ENCODE measurements at regions not wholly inside any gene's neighbourhood (a gene's known extent, or its start where the extent isn't known, plus 50 kb on each side); places are given as distances from the start of the nearest gene placed in this dataset.

- Histone ChIP-seq H3K4me3 (ENCODE audit: low read depth in 1 of 2, low read length in 1 of 2) (no peak overlapping the region), H3K27ac (no peak overlapping the region), H3K9me3 (no peaks in the 10 kb centered on the region), H3K27me3 (no peaks in the 10 kb centered on the region), H3K36me3 (no peaks in the 10 kb centered on the region), H3K4me1 (ENCODE audit: control insufficient read depth in 1 of 2, insufficient read depth in 1 of 2, low read depth in 1 of 2, low read length in 1 of 2) (no peaks in the 10 kb centered on the region)
- TF ChIP-seq CTCF (IDR thresholded peaks at IDR 0.05), result no peak
These were observed 340.8 kb downstream of the BCAT1 start for GRCh38 chr12:24608108-24608507.

DNA sequence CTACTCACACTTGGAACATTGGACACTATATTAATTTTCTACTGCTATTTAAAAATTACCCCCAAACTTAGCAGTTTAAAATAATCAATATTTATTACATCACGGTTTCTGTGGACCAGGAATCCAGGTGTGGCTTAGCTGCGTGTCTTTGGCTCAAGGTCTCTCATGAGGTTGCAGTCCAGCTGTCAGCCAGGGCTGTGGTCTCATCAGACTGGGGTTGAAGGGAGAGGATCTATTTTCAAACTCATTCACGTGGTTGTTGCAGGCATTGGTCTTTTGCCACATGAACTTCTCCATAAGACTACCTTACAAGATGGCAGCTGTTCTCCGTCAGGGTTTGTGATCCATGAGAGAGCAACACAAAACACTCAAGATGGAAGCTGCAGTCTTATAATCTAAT lies 343.0 kb downstream of the BCAT1 start:
- Histone ChIP-seq H3K27me3 (no peaks in the 10 kb centered on the region), H3K27ac (no peak overlapping the region), H3K4me1 (ENCODE audit: control insufficient read depth in 1 of 2, insufficient read depth in 1 of 2, low read depth in 1 of 2, low read length in 1 of 2) (no peaks in the 10 kb centered on the region), H3K9me3 (no peaks in the 10 kb centered on the region), H3K4me3 (ENCODE audit: low read depth in 1 of 2, low read length in 1 of 2) (no peak overlapping the region), H3K36me3 (no peaks in the 10 kb centered on the region)
- TF ChIP-seq CTCF (IDR thresholded peaks at IDR 0.05), result no peak

DNA sequence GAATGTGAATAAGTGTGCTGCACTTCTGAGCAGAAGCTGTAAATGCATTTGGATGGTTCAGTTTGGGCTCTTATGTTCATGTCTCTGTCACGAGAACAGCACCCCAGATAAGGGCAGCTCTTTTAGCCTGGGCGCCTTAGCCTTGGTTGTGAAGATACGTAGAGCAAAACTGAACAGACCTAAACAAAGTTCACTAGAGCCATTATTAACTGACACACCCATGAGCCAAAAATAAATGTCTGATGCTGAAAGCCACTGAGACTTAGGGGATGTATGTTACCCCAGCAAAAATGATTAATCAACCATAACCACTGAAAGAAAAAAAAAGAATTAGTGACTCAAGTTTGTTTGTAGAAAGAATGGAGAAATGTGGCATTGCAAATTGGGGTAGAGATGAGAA lies 343.4 kb downstream of the BCAT1 start:
- no peaks in the 10 kb centered on the region for H3K4me1 ChIP-seq (ENCODE audit: control insufficient read depth in 1 of 2, insufficient read depth in 1 of 2, low read depth in 1 of 2, low read length in 1 of 2)
- no peak for TF ChIP-seq CTCF (IDR thresholded peaks at IDR 0.05)
- H3K4me3 ChIP-seq (ENCODE audit: low read depth in 1 of 2, low read length in 1 of 2), result no peak overlapping the region
- H3K27me3 ChIP-seq, result no peaks in the 10 kb centered on the region
- no peaks in the 10 kb centered on the region for H3K9me3 ChIP-seq
- H3K36me3 ChIP-seq, result no peaks in the 10 kb centered on the region
- H3K27ac ChIP-seq, result no peak overlapping the region

DNA sequence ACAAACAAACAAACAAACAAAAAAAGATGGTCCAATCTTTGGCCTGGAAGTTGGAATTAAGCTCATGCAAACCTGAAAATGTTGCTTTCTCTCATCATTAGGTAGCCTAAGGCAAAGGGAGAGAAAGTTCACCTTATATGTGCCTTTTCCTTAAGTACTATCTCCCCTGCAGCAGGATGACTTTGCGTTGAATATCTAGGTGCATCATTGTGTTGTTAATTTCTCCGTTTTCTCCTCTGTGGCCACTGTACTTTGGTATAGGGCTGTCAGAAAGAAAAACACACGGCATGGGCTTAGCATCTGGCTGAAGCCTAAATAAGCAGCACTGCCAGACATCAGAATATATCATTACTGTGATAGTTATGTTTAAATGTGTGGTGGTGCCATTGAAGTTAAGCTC lies 345.5 kb downstream of the BCAT1 start:
- no peak overlapping the region for H3K4me3 ChIP-seq (ENCODE audit: low read depth in 1 of 2, low read length in 1 of 2)
- no peaks in the 10 kb centered on the region for H3K4me1 ChIP-seq (ENCODE audit: control insufficient read depth in 1 of 2, insufficient read depth in 1 of 2, low read depth in 1 of 2, low read length in 1 of 2)
- no peaks in the 10 kb centered on the region for H3K9me3 ChIP-seq
- H3K27me3 ChIP-seq, result no peaks in the 10 kb centered on the region
- H3K36me3 ChIP-seq, result no peaks in the 10 kb centered on the region
- no peak for TF ChIP-seq CTCF (IDR thresholded peaks at IDR 0.05)
- H3K27ac ChIP-seq, result no peak overlapping the region

- no peak overlapping the region for H3K4me3 ChIP-seq (ENCODE audit: low read depth in 1 of 2, low read length in 1 of 2)
- no peaks in the 10 kb centered on the region for H3K4me1 ChIP-seq (ENCODE audit: control insufficient read depth in 1 of 2, insufficient read depth in 1 of 2, low read depth in 1 of 2, low read length in 1 of 2)
- no peak for TF ChIP-seq CTCF (IDR thresholded peaks at IDR 0.05)
- no peak overlapping the region for H3K27ac ChIP-seq
- no peaks in the 10 kb centered on the region for H3K9me3 ChIP-seq
- H3K36me3 ChIP-seq, result no peaks in the 10 kb centered on the region
- H3K27me3 ChIP-seq, result no peaks in the 10 kb centered on the region
These were observed 347.9 kb downstream of the BCAT1 start for GRCh38 chr12:24600996-24601395.

DNA sequence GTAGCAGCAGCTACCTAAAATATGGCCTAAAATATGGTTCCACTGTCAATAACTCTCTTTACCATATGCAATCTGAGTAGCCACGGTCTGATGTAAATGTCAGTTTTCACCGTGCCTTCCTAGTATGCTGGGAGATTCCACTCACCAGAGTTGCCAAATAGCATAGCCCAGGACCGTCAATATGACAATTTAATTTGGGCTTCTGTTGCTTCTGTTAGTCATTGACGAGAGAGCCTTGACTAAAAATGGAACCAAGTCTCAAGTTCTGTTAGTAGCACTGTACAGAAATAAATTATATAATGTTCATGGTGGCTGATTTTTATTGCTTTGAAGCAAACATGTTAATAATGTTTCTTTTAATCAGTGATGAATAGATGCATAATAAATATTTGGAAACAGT lies 348.4 kb downstream of the BCAT1 start:
- TF ChIP-seq CTCF (IDR thresholded peaks at IDR 0.05), result no peak
- Histone ChIP-seq H3K36me3 (no peaks in the 10 kb centered on the region), H3K4me3 (ENCODE audit: low read depth in 1 of 2, low read length in 1 of 2) (no peak overlapping the region), H3K27me3 (no peaks in the 10 kb centered on the region), H3K27ac (no peak overlapping the region), H3K9me3 (no peaks in the 10 kb centered on the region), H3K4me1 (ENCODE audit: control insufficient read depth in 1 of 2, insufficient read depth in 1 of 2, low read depth in 1 of 2, low read length in 1 of 2) (no peaks in the 10 kb centered on the region)
